MG63 (cell line): ENCODE measurements at regions not wholly inside any gene's neighbourhood (a gene's known extent, or its start where the extent isn't known, plus 50 kb on each side); places are given as distances from the start of the nearest gene placed in this dataset.

Experiments used
- DNase-seq: peaks from one replicate; pipeline ENCODE4 v3.0.0-alpha.2; 2020
- H3K27me3 ChIP-seq: fragments of 250-450 bp; sonication (Bioruptor Pico); 2 replicates; pipeline ENCODE4 v1.5.1; 2020; ENCODE audit warnings: mild to moderate bottlenecking, moderate library complexity
- H3K36me3 ChIP-seq: fragments of 250-450 bp; sonication (Bioruptor Pico); 2 replicates; pipeline ENCODE4 v1.5.1; 2020; ENCODE audit warnings: mild to moderate bottlenecking, moderate library complexity
- H3K4me3 ChIP-seq: fragments of 250-450 bp; sonication (Bioruptor Pico); 2 replicates; pipeline ENCODE4 v1.5.1; 2020; ENCODE audit warnings: mild to moderate bottlenecking, moderate library complexity
- H3K9me3 ChIP-seq: fragments of 250-450 bp; sonication (Bioruptor Pico); 2 replicates; pipeline ENCODE4 v1.5.1; 2020; ENCODE audit warnings: mild to moderate bottlenecking, moderate library complexity

DNA sequence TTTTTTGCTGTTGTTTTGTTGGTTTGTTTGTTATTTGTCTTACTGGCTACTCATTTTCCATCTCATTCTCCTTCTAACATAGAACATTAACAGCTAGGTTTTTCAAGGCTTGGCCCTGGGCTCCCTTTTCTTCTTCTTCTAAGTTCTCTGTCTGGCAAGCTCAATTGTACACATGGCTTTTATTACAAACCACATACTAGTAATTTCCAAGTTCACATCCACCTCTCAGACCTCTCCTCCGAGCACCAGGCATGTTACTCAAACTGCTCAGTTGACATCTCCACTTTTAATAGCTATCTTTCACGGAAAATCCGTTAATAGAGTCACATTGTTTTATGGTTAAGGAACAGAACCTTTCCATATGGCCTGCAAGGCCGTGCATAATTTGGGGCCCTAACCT, 736.9 kb upstream of the ADAMTS5 start:
- no peak for DNase-seq
- H3K36me3 ChIP-seq: no peaks in the 10 kb centered on the region; the same call in 1 of the 2 replicates
- no peak overlapping the region for H3K4me3 ChIP-seq
- H3K9me3 ChIP-seq: peaks cover 13% of the 10 kb centered on the region
- no peaks in the 10 kb centered on the region for H3K27me3 ChIP-seq

GRCh38 chr21:27700974-27701614, 734.2 kb upstream of the ADAMTS5 start:
- Histone ChIP-seq H3K9me3 (peaks cover 5% of the 10 kb centered on the region), H3K27me3 (no peaks in the 10 kb centered on the region), H3K4me3 (no peak overlapping the region), H3K36me3 (no peaks in the 10 kb centered on the region; the same call in 1 of the 2 replicates)
- peak; percentile 74 for DNase-seq

- DNase-seq: no peak
- Histone ChIP-seq H3K9me3 (peaks cover 13% of the 10 kb centered on the region; the same call in 1 of the 2 replicates), H3K27me3 (no peaks in the 10 kb centered on the region), H3K4me3 (no peak overlapping the region), H3K36me3 (no peaks in the 10 kb centered on the region; the same call in none of the 2 replicates)
Measured at GRCh38 chr21:27695246-27695645, 728.4 kb upstream of the ADAMTS5 start.

- Histone ChIP-seq H3K9me3 (peaks cover 16% of the 10 kb centered on the region; the same call in 1 of the 2 replicates), H3K36me3 (no peaks in the 10 kb centered on the region; the same call in none of the 2 replicates), H3K27me3 (no peaks in the 10 kb centered on the region), H3K4me3 (no peak overlapping the region)
- no peak for DNase-seq
Measured at GRCh38 chr21:27694667-27695066, 727.8 kb upstream of the ADAMTS5 start.

- no peak for DNase-seq
- Histone ChIP-seq H3K36me3 (no peaks in the 10 kb centered on the region; the same call in 1 of the 2 replicates), H3K9me3 (peaks cover 26% of the 10 kb centered on the region), H3K4me3 (no peak overlapping the region), H3K27me3 (no peaks in the 10 kb centered on the region)
Measured at GRCh38 chr21:27693376-27693775, 726.5 kb upstream of the ADAMTS5 start.

DNA sequence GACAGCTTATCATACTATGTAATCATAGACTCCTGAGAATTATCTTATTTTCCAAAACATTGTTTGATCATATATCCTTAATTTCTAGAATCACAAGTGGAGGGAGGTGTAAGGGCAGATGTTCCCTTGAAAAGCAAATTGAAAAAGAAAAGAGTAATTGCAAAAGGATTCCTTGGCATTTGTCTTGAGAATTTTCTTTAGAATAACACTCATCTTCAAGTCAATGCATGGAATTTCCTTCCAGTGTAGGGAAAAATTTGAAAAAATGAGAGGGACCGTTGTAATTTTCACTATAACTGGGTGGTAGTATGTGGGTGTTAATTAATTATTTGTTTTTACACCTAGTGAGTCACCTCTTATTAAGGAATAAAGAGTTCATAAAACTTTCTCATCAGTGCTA, 724.6 kb upstream of the ADAMTS5 start:
- peaks cover 34% of the 10 kb centered on the region for H3K9me3 ChIP-seq
- H3K27me3 ChIP-seq: no peaks in the 10 kb centered on the region
- H3K4me3 ChIP-seq: no peak overlapping the region
- DNase-seq: no peak
- peaks cover 3% of the 10 kb centered on the region for H3K36me3 ChIP-seq

DNA sequence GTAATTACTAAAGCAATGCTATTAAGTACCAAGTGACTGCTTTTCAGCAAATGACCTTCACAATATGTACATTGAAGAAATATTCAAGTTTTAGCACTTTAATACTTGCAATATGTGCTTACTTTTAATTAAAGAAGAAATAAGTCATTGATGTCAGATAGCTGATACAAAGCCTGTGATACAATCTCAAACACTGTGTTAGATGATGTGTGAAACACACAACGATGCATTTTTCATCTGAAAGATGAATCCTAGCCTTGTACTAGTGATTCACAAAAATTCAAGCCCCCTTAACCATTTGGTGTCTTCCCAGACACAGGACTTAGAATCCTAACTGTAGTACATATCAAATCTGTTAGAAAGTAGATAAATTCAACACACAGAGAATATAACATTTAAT, 724.1 kb upstream of the ADAMTS5 start:
- H3K36me3 ChIP-seq: peaks cover 5% of the 10 kb centered on the region
- peaks cover 38% of the 10 kb centered on the region for H3K9me3 ChIP-seq
- no peak overlapping the region for H3K4me3 ChIP-seq
- no peaks in the 10 kb centered on the region for H3K27me3 ChIP-seq
- no peak for DNase-seq

DNA sequence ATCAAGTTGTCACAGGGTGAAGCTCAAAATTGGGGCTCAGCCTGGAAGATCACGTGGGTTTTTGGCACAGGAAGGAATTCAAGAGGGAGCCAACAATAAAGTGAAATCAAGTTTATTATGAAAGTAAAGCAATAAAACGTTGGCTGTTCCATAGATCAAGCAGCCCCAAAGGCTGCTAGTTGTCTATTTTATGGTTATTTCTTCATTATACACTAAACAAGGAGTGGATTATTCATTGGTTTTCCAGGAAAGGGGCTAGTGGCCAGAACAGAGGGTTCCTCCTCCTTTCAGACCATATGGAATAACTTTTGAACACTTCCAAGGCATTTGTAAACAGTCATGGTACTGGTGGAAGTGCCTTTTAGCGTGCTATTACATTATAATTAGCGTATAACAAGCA, 723.5 kb upstream of the ADAMTS5 start:
- Histone ChIP-seq H3K4me3 (no peak overlapping the region), H3K27me3 (no peaks in the 10 kb centered on the region), H3K36me3 (peaks cover 5% of the 10 kb centered on the region), H3K9me3 (peaks cover 38% of the 10 kb centered on the region)
- no peak for DNase-seq

- Histone ChIP-seq H3K36me3 (peaks cover 10% of the 10 kb centered on the region), H3K4me3 (no peak overlapping the region), H3K9me3 (peaks cover 38% of the 10 kb centered on the region), H3K27me3 (no peaks in the 10 kb centered on the region)
- no peak for DNase-seq
Measured at GRCh38 chr21:27688773-27689172, 721.9 kb upstream of the ADAMTS5 start.

- no peak for DNase-seq
- Histone ChIP-seq H3K36me3 (peaks cover 21% of the 10 kb centered on the region), H3K4me3 (no peak overlapping the region), H3K9me3 (peaks cover 15% of the 10 kb centered on the region), H3K27me3 (no peaks in the 10 kb centered on the region)
Measured at GRCh38 chr21:27683292-27683691, 716.4 kb upstream of the ADAMTS5 start.

DNA sequence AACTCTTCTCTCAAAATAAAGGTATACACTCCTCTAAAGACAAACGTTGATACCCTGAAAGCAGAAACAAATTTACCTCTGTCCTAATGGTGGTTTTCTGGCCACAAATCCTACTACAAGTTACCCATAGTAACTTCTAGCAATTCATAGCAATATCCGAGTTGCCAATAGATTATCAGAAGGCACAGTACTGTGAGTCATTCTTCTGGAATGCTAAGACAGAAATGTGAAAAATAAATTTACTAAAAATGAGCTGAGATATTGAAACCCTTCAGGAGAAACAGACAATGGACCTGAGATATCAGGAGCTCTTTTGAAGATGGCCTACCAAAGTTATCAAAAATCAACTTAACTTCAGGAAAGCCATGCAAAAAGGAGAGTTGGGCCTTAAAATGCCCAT, 715.0 kb upstream of the ADAMTS5 start:
- peaks cover 7% of the 10 kb centered on the region for H3K9me3 ChIP-seq
- H3K36me3 ChIP-seq: peaks cover 21% of the 10 kb centered on the region
- no peaks in the 10 kb centered on the region for H3K27me3 ChIP-seq
- no peak overlapping the region for H3K4me3 ChIP-seq
- DNase-seq: no peak

- H3K27me3 ChIP-seq: no peaks in the 10 kb centered on the region
- no peaks in the 10 kb centered on the region; the same call in 1 of the 2 replicates for H3K9me3 ChIP-seq
- H3K36me3 ChIP-seq: peaks cover 16% of the 10 kb centered on the region
- peak; percentile 52 for DNase-seq
- no peak overlapping the region for H3K4me3 ChIP-seq
Measured at GRCh38 chr21:27681038-27681437, 714.1 kb upstream of the ADAMTS5 start.

GRCh38 chr21:27680181-27680580, 713.3 kb upstream of the ADAMTS5 start:
- DNase-seq: peak; percentile 38

DNA sequence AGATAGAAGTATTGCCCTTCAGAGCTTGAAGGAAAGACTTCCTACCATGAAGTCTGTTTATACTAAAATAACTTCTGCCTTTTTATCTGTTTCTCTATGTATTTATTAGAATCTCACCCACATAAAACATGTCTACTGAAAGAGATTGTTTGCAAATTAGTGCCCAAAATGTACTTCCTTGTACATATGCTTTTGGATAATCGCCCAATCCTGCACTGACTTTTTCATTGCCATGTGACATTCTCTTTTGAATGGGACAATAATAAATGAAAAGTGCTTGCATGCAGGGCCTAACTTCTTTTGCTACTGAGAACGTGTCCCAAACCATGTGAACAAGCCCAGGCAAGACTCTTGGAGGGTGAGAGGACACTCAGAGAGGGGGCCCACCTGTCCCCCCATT, 711.6 kb upstream of the ADAMTS5 start:
- Histone ChIP-seq H3K36me3 (peaks cover 8% of the 10 kb centered on the region; the same call in 1 of the 2 replicates), H3K27me3 (no peaks in the 10 kb centered on the region), H3K4me3 (no peak overlapping the region), H3K9me3 (no peaks in the 10 kb centered on the region; the same call in none of the 2 replicates)
- DNase-seq: no peak

More at GRCh38 chr21:27680181-27680580, 713.3 kb upstream of the ADAMTS5 start:
- H3K36me3 ChIP-seq: peaks cover 16% of the 10 kb centered on the region
- no peaks in the 10 kb centered on the region for H3K27me3 ChIP-seq
- no peak overlapping the region for H3K4me3 ChIP-seq
- H3K9me3 ChIP-seq: no peaks in the 10 kb centered on the region; the same call in none of the 2 replicates

DNA sequence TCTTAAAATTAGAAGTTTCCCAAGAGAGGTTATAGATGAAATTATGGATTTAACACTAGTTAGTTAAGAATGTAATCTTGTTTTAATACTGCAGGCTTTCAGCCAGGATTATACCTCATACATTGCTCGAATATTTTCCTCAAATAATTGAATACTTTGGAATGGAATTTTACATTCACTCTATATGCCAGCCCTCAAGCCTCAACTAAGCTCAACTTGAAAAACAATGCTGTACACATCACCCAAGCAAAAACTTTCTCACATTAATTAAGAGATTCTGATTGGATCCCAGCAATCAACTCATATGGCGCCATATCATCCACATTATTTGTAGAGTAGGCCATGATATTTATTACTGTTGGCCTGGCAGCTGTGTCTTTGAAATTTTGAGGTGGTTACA, 710.7 kb upstream of the ADAMTS5 start:
- no peaks in the 10 kb centered on the region for H3K27me3 ChIP-seq
- no peak for DNase-seq

GRCh38 chr21:27675306-27675705, 708.4 kb upstream of the ADAMTS5 start:
- Histone ChIP-seq H3K36me3 (peaks cover 3% of the 10 kb centered on the region; the same call in 1 of the 2 replicates), H3K4me3 (no peak overlapping the region), H3K9me3 (no peaks in the 10 kb centered on the region; the same call in none of the 2 replicates), H3K27me3 (no peaks in the 10 kb centered on the region)
- DNase-seq: no peak

More for the DNA sequence above, 710.7 kb upstream of the ADAMTS5 start:
- Histone ChIP-seq H3K36me3 (peaks cover 4% of the 10 kb centered on the region; the same call in 1 of the 2 replicates), H3K4me3 (no peak overlapping the region), H3K9me3 (no peaks in the 10 kb centered on the region; the same call in none of the 2 replicates)

DNA sequence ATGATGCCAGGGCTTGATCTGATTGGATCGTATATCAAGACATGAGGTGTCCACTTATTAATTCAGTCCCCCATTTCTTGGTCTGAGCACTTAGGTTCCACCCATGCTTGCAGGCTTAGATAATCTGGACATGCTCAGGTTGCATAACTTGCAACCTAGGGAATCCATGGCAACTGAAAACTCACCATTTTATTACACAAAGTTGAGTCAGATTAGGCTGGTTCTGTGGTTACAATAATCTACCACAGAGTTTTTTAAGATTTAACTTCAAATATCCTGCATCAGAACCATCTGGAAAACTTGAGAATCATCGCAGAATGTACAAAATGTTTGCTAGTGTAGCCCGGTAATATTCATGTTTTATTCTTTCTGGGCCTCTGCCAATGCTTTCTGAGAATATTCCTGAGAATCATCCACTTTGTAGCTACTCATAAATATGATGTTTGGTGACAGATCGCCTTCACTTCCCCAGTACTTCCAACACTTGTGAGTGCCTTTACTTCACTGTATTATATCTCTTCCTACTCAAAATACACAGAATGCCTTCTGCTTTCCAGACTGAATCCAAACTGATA, 707.2 kb upstream of the ADAMTS5 start:
- peak; percentile 28 for DNase-seq
- Histone ChIP-seq H3K27me3 (no peaks in the 10 kb centered on the region), H3K4me3 (no peak overlapping the region), H3K36me3 (peaks cover 3% of the 10 kb centered on the region; the same call in 1 of the 2 replicates), H3K9me3 (no peaks in the 10 kb centered on the region; the same call in none of the 2 replicates)

GRCh38 chr21:27673581-27673980, 706.7 kb upstream of the ADAMTS5 start:
- peaks cover 2% of the 10 kb centered on the region; the same call in 1 of the 2 replicates for H3K36me3 ChIP-seq
- H3K27me3 ChIP-seq: no peaks in the 10 kb centered on the region
- no peaks in the 10 kb centered on the region; the same call in none of the 2 replicates for H3K9me3 ChIP-seq
- no peak overlapping the region for H3K4me3 ChIP-seq
- no peak for DNase-seq
